GM19239 (cell line): ENCODE measurements at regions not wholly inside any gene's neighbourhood (a gene's known extent, or its start where the extent isn't known, plus 50 kb on each side); places are given as distances from the start of the nearest gene placed in this dataset.
A peak's percentile ranks its signal among the peaks of the same experiment; 100 is the strongest.
"Not testable (repeated sequence)": the region's sequence is repeated elsewhere in the genome, so short reads cannot be mapped to it uniquely, and the experiment has no call there.

Experiments
- DNase-seq: peaks from one replicate; pipeline ENCODE4 v3.0.0; 2011; ENCODE audit warnings: low spot score; ENCODE audit not compliant: insufficient read length
- FAIRE-seq: peaks from 2 replicates; lab custom pipeline; 2011; peaks lifted over from hg19 to GRCh38; lab: Jason Lieb, UNC

GRCh38 chr4:9695994-9696393 is 85.4 kb upstream of the DRD5 start:
- not testable (repeated sequence) for FAIRE-seq, DNase-seq

- not testable (repeated sequence) for FAIRE-seq, DNase-seq
These were observed 84.9 kb upstream of the DRD5 start for GRCh38 chr4:9696561-9696960.

- not testable (repeated sequence) for DNase-seq, FAIRE-seq
These were observed 79.4 kb upstream of the DRD5 start for GRCh38 chr4:9702019-9702418.

- not testable (repeated sequence) for FAIRE-seq
These were observed 78.7 kb upstream of the DRD5 start for GRCh38 chr4:9702696-9703095.

GRCh38 chr4:9703391-9703790 is 78.0 kb upstream of the DRD5 start:
- FAIRE-seq (peak; percentile 28), DNase-seq (peak; percentile 60)

More at GRCh38 chr4:9702696-9703095, 78.7 kb upstream of the DRD5 start:
- DNase-seq: not testable (repeated sequence)

GRCh38 chr4:9704126-9704525 is 77.3 kb upstream of the DRD5 start:
- DNase-seq, FAIRE-seq: not testable (repeated sequence)

GRCh38 chr4:9704551-9705332 is 76.7 kb upstream of the DRD5 start:
- DNase-seq: no peak
- FAIRE-seq: no peak

GRCh38 chr4:9707281-9707680 is 74.2 kb upstream of the DRD5 start:
- DNase-seq, FAIRE-seq: not testable (repeated sequence)

GRCh38 chr4:9707936-9708335 is 73.5 kb upstream of the DRD5 start:
- FAIRE-seq, DNase-seq: not testable (repeated sequence)

GRCh38 chr4:9709724-9710123 is 71.7 kb upstream of the DRD5 start:
- FAIRE-seq: no peak

GRCh38 chr4:9715271-9715670 is 66.2 kb upstream of the DRD5 start:
- not testable (repeated sequence) for FAIRE-seq, DNase-seq

More at GRCh38 chr4:9709724-9710123, 71.7 kb upstream of the DRD5 start:
- no peak for DNase-seq

GRCh38 chr4:9716093-9716492 is 65.3 kb upstream of the DRD5 start:
- DNase-seq (no peak), FAIRE-seq (no peak)

GRCh38 chr4:9718246-9718939 is 63.0 kb upstream of the DRD5 start:
- not testable (repeated sequence) for DNase-seq, FAIRE-seq

- not testable (repeated sequence) for FAIRE-seq, DNase-seq
These were observed 59.3 kb upstream of the DRD5 start for GRCh38 chr4:9722131-9722530.
